CD4-positive, alpha-beta memory T cell (primary cell): ENCODE measurements at regions not wholly inside any gene's neighbourhood (a gene's known extent, or its start where the extent isn't known, plus 50 kb on each side); places are given as distances from the start of the nearest gene placed in this dataset.

Source experiments
- CTCF ChIA-PET: fragments of 350-600 bp; sonication (Branson Sonifier 250); formaldehyde crosslinking; loops from one replicate; lab custom pipeline; 2021; ENCODE audit warnings: inconsistent platforms; ENCODE audit not compliant: partially characterized antibody; lab: Charles Lee
- POLR2A ChIA-PET: fragments of 350-600 bp; sonication (Branson Sonifier 250); formaldehyde crosslinking; loops from one replicate; lab custom pipeline; 2021; ENCODE audit not compliant: partially characterized antibody; lab: Charles Lee
- DNase-seq, 5 donors: peaks; one replicate each; pipeline versions ENCODE4 v3.0.0 to v3.0.0-alpha.2; 2020 to 2022; ENCODE audit warnings: mixed read lengths in 1 of 5
- H3K27ac ChIP-seq: one replicate; pipeline ENCODE4 v1.7.0; 2013; ENCODE audit warnings: low read depth, low read length
- H3K27me3 ChIP-seq: 2 replicates; pipeline ENCODE4 v1.7.0; 2013; ENCODE audit warnings: mild to moderate bottlenecking, low read length, moderate library complexity; ENCODE audit not compliant: insufficient read depth
- H3K36me3 ChIP-seq: 2 replicates; pipeline ENCODE4 v1.7.0; 2013; ENCODE audit warnings: mild to moderate bottlenecking, low read length, moderate library complexity; ENCODE audit not compliant: insufficient read depth
- H3K4me1 ChIP-seq: 2 replicates; pipeline ENCODE4 v1.7.0; 2013; ENCODE audit warnings: mild to moderate bottlenecking, low read length, moderate library complexity; ENCODE audit not compliant: insufficient read depth
- H3K4me3 ChIP-seq, 2 donors: one replicate each; pipeline ENCODE4 v1.7.0; 2013; ENCODE audit warnings: low read length in 2 of 2, mild to moderate bottlenecking in 1 of 2
- H3K9me3 ChIP-seq, 2 donors: one replicate each; pipeline ENCODE4 v1.7.0; 2013; ENCODE audit warnings: low read length in 2 of 2, control low read depth in 1 of 2; ENCODE audit not compliant: control insufficient read depth in 1 of 2
- H3K27ac Mint-ChIP-seq, 7 donors: one replicate each; pipeline ENCODE4 v1.8.0; 2020 to 2021; ENCODE audit warnings: mixed read lengths in 7 of 7, mild to moderate bottlenecking in 6 of 7, inconsistent platforms in 3 of 7, moderate library complexity in 3 of 7
- H3K27me3 Mint-ChIP-seq, 2 donors: one replicate each; pipeline ENCODE4 v1.8.0; 2020 to 2021; ENCODE audit warnings: mixed read lengths in 2 of 2
- H3K36me3 Mint-ChIP-seq, 2 donors: one replicate each; pipeline ENCODE4 v1.8.0; 2020 to 2021; ENCODE audit warnings: mixed read lengths in 2 of 2, inconsistent platforms in 1 of 2, mild to moderate bottlenecking in 1 of 2
- H3K4me1 Mint-ChIP-seq, 4 donors: one replicate each; pipeline ENCODE4 v1.8.0; 2020 to 2021; ENCODE audit warnings: mixed read lengths in 4 of 4, mild to moderate bottlenecking in 1 of 4
- H3K4me3 Mint-ChIP-seq, 8 donors: one replicate each; pipeline ENCODE4 v1.8.0; 2020 to 2021; ENCODE audit warnings: mixed read lengths in 8 of 8, mild to moderate bottlenecking in 7 of 8, moderate library complexity in 6 of 8, inconsistent platforms in 3 of 8
- H3K9me3 Mint-ChIP-seq, 8 donors: one replicate each; pipeline ENCODE4 v1.8.0; 2020 to 2021; ENCODE audit warnings: mixed read lengths in 8 of 8, mild to moderate bottlenecking in 5 of 8, inconsistent platforms in 3 of 8, moderate library complexity in 1 of 8
- intact Hi-C: fragments of 100-400 bp; cut with micrococcal nuclease; formaldehyde crosslinking; loops from one replicate; pipeline ENCODE4 v1.15.1; 2023

DNA sequence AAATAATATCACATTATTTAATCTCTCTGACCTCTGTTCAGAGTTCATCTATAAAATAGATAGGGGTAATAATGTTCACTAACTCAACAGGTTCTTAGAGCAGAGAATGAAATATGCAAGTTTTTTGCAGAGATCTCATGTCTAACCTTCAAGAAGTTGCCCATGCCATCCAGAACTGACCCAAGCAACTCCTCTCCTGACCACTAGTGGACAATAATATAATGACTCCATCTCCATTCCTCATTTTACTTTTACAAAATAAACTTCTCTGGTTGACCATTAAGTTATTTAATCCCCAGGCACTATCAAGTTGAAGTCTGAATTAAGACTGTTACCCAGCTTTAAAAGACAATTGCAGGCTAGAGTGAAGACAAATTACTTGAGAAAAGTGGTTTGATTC, 382.6 kb downstream of the KCNA4 start:
- Mint-ChIP-seq H3K36me3 (no peaks in the 10 kb centered on the region), H3K27me3 (no peaks in the 10 kb centered on the region), H3K4me1 (no peaks in the 10 kb centered on the region), H3K9me3 (peaks cover 0 to 16% (median 5%) of the 10 kb centered on the region in 8 donors), H3K27ac (no peak overlapping the region), H3K4me3 (no peak overlapping the region)
- Histone ChIP-seq H3K27me3 (no peaks in the 10 kb centered on the region), H3K36me3 (no peaks in the 10 kb centered on the region), H3K9me3 (no peaks in the 10 kb centered on the region), H3K4me3 (no peak overlapping the region), H3K4me1 (no peaks in the 10 kb centered on the region), H3K27ac (no peak overlapping the region)
- CTCF ChIA-PET: no interaction called here
- no peak for DNase-seq
- POLR2A ChIA-PET: no interaction called here
- intact Hi-C loops: no loop called here

DNA sequence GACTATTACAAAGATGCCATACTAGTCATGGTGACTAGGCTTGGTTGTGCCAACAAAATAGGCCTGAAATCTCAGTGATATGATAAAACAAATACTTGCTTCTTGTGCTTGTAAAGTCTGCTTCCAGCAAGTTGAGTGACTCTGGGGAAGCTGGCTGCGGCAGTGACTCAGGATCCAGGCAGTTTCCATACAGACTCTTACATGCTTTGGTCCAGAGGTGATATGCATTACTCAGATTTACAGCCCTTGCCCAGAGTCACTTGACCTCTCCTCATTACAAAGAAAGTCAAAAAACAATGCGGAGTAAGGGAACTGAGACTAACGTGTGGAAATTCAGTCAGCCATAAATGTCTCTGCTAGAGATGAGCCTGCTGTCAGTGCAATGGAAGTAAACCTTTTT, 387.5 kb downstream of the KCNA4 start:
- intact Hi-C loops: no loop called here
- no peaks in the 10 kb centered on the region for H3K27me3 Mint-ChIP-seq
- CTCF ChIA-PET: no interaction called here
- Histone ChIP-seq H3K27me3 (no peaks in the 10 kb centered on the region), H3K4me1 (no peaks in the 10 kb centered on the region), H3K9me3 (no peaks in the 10 kb centered on the region), H3K27ac (no peak overlapping the region), H3K4me3 (no peak overlapping the region), H3K36me3 (no peaks in the 10 kb centered on the region)
- DNase-seq: no peak
- H3K36me3 Mint-ChIP-seq: no peaks in the 10 kb centered on the region
- H3K27ac Mint-ChIP-seq: no peak overlapping the region
- no peaks in the 10 kb centered on the region for H3K4me1 Mint-ChIP-seq
- no peak overlapping the region for H3K4me3 Mint-ChIP-seq
- peaks cover 0 to 14% (median 5%) of the 10 kb centered on the region in 8 donors for H3K9me3 Mint-ChIP-seq
- POLR2A ChIA-PET: no interaction called here

DNA sequence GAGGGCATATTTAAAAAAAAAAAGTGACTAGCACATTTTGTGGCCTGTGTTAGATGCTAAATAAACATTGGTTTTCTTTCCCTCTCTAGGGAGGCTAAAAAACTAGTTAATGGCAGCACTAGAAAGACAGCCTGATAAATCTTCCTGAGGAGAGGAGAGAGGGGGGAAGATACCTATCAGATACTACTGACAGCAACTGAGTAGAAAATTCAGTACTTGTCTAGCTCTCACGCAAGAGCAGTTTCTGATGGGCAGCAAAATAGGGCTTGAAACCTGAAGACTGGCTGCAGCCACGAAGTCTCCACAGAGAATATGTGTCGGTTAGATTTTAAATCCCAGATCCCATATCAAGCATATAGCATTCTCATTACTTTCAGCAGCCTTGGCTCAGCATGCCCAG, 388.2 kb downstream of the KCNA4 start:
- H3K27me3 ChIP-seq: no peaks in the 10 kb centered on the region
- no peaks in the 10 kb centered on the region for H3K9me3 ChIP-seq
- H3K4me3 ChIP-seq: no peak overlapping the region
- intact Hi-C loops: no loop called here
- no peak overlapping the region for H3K27ac Mint-ChIP-seq
- ChIA-PET POLR2A (no interaction called here), CTCF (no interaction called here)
- no peak overlapping the region for H3K27ac ChIP-seq
- H3K4me3 Mint-ChIP-seq: no peak overlapping the region
- DNase-seq: no peak
- no peaks in the 10 kb centered on the region for H3K36me3 ChIP-seq
- no peaks in the 10 kb centered on the region for H3K36me3 Mint-ChIP-seq
- H3K4me1 ChIP-seq: no peaks in the 10 kb centered on the region
- no peaks in the 10 kb centered on the region for H3K4me1 Mint-ChIP-seq
- H3K27me3 Mint-ChIP-seq: no peaks in the 10 kb centered on the region
- H3K9me3 Mint-ChIP-seq: peaks cover 0 to 14% (median 5%) of the 10 kb centered on the region in 8 donors

GRCh38 chr11:29627541-29627940, 389.3 kb downstream of the KCNA4 start:
- no peak overlapping the region for H3K27ac ChIP-seq
- H3K9me3 Mint-ChIP-seq: peaks cover 0 to 15% (median 5%) of the 10 kb centered on the region in 8 donors
- H3K4me1 Mint-ChIP-seq: no peaks in the 10 kb centered on the region
- no peaks in the 10 kb centered on the region for H3K36me3 ChIP-seq
- no peak overlapping the region for H3K4me3 Mint-ChIP-seq
- intact Hi-C loops: no loop called here
- H3K9me3 ChIP-seq: no peaks in the 10 kb centered on the region
- no peak overlapping the region for H3K4me3 ChIP-seq
- H3K27ac Mint-ChIP-seq: no peak overlapping the region
- no peaks in the 10 kb centered on the region for H3K27me3 ChIP-seq
- CTCF ChIA-PET: no interaction called here
- no peaks in the 10 kb centered on the region for H3K27me3 Mint-ChIP-seq
- POLR2A ChIA-PET: no interaction called here
- no peaks in the 10 kb centered on the region for H3K36me3 Mint-ChIP-seq
- no peak for DNase-seq
- no peaks in the 10 kb centered on the region for H3K4me1 ChIP-seq

GRCh38 chr11:29623144-29623722, 393.6 kb downstream of the KCNA4 start:
- CTCF ChIA-PET: no interaction called here

DNA sequence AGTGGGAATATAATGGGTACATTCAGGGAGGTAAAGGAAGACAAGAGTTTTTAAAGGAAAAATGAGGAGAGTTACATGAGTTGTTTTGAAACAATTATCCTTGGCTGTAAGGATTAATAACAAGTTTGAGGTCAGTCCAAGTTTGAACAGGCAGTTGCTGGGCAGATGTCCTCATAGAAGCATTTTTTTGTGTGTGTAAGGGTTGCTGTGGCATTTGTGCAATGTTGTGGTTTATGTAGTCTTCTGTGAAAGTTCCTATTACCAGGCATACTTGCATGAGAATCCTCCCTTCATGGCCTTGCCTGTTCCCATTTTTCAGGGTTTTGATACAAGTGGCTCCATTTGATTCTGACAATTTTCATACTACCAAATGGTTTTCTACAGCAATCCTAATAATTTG, 400.2 kb downstream of the KCNA4 start:
- H3K27me3 Mint-ChIP-seq: no peaks in the 10 kb centered on the region
- no peak for DNase-seq
- POLR2A ChIA-PET: no interaction called here
- Histone ChIP-seq H3K9me3 (no peaks in the 10 kb centered on the region), H3K27me3 (no peaks in the 10 kb centered on the region), H3K4me3 (no peak overlapping the region), H3K27ac (no peak overlapping the region), H3K4me1 (no peaks in the 10 kb centered on the region), H3K36me3 (no peaks in the 10 kb centered on the region)
- intact Hi-C loops: no loop called here
- H3K27ac Mint-ChIP-seq: no peak overlapping the region
- H3K36me3 Mint-ChIP-seq: no peaks in the 10 kb centered on the region
- H3K9me3 Mint-ChIP-seq: peaks cover 0 to 8% (median 4%) of the 10 kb centered on the region in 8 donors
- H3K4me3 Mint-ChIP-seq: no peak overlapping the region
- CTCF ChIA-PET: no interaction called here
- no peaks in the 10 kb centered on the region for H3K4me1 Mint-ChIP-seq

More at GRCh38 chr11:29623144-29623722, 393.6 kb downstream of the KCNA4 start:
- Histone ChIP-seq H3K4me1 (no peaks in the 10 kb centered on the region), H3K36me3 (no peaks in the 10 kb centered on the region), H3K27me3 (no peaks in the 10 kb centered on the region), H3K9me3 (no peaks in the 10 kb centered on the region), H3K27ac (no peak overlapping the region), H3K4me3 (no peak overlapping the region)
- peaks cover 0 to 15% (median under 1%) of the 10 kb centered on the region in 8 donors for H3K9me3 Mint-ChIP-seq
- no peaks in the 10 kb centered on the region for H3K4me1 Mint-ChIP-seq
- no peak overlapping the region for H3K27ac Mint-ChIP-seq
- no peaks in the 10 kb centered on the region for H3K36me3 Mint-ChIP-seq
- POLR2A ChIA-PET: no interaction called here
- no peak overlapping the region for H3K4me3 Mint-ChIP-seq
- DNase-seq: no peak
- no peaks in the 10 kb centered on the region for H3K27me3 Mint-ChIP-seq
- intact Hi-C loops: no loop called here

DNA sequence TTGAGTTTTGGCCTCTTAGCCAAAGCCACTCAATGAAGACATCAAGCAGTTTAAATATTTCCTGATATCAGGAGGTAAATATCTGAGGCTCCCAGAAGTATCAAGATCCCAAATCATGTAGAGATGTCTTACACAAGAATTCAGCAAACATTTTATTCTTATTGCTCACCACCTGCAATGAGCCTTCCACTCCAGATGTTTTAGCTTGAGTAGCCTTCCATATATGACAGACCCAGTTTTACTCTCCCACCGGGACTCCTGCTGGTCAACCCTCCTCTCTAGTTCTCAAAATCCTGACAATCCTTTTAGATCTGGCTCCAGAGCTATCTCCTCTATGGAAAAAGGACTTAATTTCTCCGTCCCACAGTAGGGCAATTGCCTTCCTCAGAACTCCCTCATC, 404.4 kb downstream of the KCNA4 start:
- Histone ChIP-seq H3K27me3 (no peaks in the 10 kb centered on the region), H3K9me3 (no peaks in the 10 kb centered on the region), H3K4me1 (no peaks in the 10 kb centered on the region), H3K27ac (no peak overlapping the region), H3K36me3 (no peaks in the 10 kb centered on the region), H3K4me3 (no peak overlapping the region)
- ChIA-PET POLR2A (no interaction called here), CTCF (no interaction called here)
- peaks cover 3 to 12% (median 6%) of the 10 kb centered on the region in 8 donors for H3K9me3 Mint-ChIP-seq
- intact Hi-C loops: no loop called here
- no peaks in the 10 kb centered on the region for H3K4me1 Mint-ChIP-seq
- no peaks in the 10 kb centered on the region for H3K36me3 Mint-ChIP-seq
- H3K4me3 Mint-ChIP-seq: no peak overlapping the region
- DNase-seq: no peak
- H3K27ac Mint-ChIP-seq: no peak overlapping the region
- no peaks in the 10 kb centered on the region for H3K27me3 Mint-ChIP-seq
